Dedifferentiated amniotic fluid mesenchymal stem cell (primary cell): ENCODE measurements at regions not wholly inside any gene's neighbourhood (a gene's known extent, or its start where the extent isn't known, plus 50 kb on each side); places are given as distances from the start of the nearest gene placed in this dataset.
"Not testable (repeated sequence)": the region's sequence is repeated elsewhere in the genome, so short reads cannot be mapped to it uniquely, and the experiment has no call there.

Source experiments
- DNase-seq: peaks from one replicate; pipeline ENCODE4 v3.0.0-alpha.2; 2016; ENCODE audit errors: extremely low spot score

- no peak for DNase-seq
These were observed 56.3 kb upstream of the ZNF92 start for GRCh38 chr7:65317372-65317771.

DNA sequence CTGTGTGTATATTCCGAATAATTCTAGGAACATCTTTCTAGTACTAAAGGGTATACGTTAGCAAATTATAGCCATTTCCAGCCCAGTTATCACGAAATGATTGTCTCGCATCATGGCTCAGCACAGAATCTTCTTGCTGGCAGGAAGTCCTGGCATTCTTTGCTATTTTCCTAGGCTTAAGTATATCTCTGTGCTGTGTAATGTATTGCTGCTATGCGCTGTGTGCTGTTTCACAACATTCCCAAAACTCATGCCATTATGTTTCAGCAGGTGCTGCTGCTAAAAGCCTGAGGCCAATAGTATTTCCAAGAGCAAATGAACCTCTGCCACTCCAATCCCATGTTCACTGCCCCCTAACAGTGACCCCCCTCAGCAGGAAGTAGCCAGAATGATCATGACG is 62.9 kb upstream of the ZNF92 start:
- no peak for DNase-seq

DNA sequence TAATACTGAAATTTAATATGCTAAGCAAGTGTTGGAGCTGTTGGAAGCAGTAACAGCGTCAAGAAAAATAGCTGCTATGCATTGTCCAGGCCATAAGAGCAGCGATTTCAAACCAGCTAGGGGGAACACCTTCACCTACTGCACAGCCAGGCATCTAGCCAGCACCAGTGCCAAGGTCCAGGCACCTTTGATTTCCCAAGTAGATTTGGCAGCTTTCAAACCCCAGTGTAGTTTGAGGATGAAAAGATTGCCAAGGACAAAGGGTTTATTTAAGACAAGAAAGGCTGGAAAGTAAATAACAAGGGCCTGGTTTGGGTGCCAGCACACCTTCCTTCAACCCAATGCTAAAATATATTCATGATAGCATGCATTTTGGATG is 65.4 kb upstream of the ZNF92 start:
- no peak for DNase-seq

DNA sequence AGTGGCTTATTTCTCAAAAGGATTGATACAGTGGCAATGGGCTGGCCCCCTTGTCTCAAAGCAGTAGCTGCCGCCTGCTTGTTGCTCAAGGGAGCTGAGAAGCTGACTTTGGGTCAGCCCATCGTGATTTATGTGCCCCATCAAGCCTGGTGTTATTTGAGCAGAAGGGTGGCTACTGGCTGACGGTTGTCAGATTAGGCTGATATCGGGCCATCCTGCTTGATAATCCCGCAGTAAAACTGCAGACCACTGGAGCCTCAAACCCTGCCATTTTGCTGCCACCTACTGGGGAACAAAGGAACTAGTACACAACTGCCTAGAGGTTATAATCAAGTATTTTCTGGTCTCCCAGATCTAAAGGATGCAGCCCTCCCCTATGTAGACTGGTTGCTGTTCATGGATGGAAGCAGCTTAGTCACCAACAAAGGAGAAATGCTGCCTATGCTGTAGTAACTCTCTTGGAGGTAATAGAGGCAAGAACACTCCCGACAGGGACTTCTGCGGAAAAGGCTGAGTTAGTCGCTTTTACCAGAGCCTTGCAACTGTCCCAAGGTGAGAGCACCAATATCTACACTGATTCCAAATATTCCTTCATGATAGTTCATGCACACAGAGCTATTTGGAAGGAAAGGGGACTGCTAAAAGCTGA is 65.9 kb upstream of the ZNF92 start:
- DNase-seq, result no peak

GRCh38 chr7:65304175-65304574 is 69.5 kb upstream of the ZNF92 start:
- no peak for DNase-seq

DNA sequence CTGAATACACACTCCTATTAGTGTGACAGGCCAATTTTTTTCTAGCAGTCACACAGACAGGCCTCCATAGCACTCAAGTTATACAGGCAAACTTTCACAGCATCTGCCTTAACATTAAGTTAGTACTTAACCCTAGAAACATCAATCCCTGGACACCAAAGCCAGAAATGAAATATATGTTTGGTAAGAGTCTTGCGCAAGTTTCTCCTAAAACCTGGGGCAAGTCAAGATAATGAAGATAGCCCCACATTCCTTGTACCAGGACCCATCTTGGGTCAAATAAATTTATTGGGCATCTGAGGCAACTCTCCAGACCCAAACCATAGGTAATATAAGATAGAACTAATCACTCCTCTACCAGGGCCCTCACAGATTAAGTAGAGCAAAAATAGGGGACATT is 70.8 kb upstream of the ZNF92 start:
- no peak for DNase-seq

GRCh38 chr7:65301007-65301406 is 72.6 kb upstream of the ZNF92 start:
- DNase-seq, result no peak

DNA sequence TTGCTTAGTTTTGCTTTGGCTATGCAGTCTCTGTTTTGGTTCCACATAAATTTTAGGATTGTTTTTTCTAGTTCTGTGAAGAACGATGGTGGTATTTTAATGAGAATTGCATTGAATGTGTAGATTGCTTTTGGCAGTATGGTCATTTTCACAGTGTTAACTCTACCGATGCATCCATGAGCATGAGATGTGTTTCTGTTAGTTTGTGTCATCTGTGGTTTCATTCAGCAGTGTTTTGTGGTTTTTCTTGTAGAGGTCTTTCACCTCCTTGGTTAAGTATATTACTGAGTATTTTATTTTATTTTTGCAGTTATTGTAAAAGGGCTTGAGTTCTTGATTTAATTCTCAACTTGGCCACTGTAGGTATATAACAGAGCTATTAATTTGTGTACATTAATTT is 78.2 kb upstream of the ZNF92 start:
- DNase-seq, result no peak

DNA sequence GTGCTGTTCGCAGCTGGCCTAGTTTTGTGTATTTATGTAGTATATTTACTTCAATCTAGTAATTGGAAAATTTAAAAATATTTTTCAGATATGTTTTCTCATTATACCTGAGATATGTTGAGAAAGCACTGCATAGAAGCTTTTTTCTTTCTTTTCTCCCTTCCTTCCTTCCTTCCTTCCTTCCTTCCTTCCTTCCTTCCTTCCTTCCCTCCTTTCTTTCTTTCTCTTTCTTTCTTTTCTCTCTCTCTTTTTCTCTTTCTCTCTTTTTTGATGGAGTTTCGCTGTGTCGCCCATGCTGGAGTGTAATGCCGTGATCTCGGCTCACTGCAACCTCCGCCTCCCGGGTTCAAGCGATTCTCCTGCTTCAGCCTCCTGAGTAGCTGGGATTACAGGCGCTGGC is 83.3 kb upstream of the ZNF92 start:
- DNase-seq, result not testable (repeated sequence)

DNA sequence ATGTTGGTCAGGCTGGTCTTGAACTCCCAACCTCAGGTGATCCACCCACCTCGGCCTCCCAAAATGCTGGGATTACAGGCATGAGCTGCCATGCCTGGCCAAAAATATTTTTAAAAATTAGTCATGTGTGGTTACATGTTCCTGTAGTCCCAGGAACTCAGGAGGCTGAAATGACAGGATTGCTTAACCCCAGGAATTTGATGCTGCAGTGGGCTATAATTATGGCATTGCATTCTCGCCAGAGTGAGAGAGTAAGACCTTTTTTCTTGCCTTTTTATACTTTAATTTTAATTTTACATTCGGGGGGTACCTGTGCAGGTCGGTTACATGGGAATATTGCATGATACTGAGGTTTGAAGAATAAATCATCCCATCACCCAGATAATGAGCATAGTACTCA is 86.6 kb upstream of the ZNF92 start:
- DNase-seq, result no peak

DNA sequence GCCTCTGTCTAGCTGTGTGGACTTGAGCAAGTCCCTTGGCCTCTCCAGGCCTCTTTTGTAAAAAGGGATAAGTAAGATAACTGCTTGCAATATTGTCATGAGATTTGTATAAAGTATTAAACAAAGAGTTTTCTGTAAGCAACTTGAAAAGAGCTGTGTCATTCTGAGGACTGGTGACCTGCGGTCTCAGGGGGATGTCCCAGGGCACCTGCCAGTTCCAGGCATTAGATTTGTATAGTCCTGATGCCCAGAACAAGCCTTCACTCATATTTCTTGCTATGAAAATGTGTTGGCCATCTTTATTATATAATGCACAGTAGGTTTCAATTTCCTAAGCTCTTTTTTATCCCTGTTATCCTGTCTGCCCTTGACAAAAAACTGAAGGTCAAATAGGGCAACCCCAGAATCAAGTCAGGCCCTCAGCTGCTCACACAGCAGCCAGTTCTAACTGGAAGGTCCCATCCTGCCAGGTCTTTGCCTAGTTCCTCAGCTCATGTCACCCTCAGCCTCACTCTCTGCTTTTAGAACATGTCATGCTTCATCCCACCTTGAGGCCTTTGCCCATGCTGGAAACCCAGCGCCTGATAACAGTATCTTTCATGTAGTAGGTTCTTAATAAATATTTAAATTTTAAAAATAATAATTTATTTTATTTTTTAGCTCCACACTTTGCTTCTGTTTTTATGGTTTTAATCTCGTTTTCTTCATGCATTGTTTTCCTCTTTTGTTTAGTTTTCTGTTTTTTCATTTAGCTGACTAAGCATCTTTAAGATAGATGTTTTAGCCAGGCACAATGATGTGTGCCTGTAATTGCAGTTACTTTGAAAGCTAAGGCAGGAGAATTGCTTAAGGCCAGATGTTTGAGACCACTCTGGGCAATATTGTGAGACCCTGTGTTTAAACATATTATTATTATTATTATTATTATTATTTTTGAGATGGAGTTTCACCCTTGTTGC is 87.5 kb upstream of the ZNF92 start:
- no peak for DNase-seq

DNA sequence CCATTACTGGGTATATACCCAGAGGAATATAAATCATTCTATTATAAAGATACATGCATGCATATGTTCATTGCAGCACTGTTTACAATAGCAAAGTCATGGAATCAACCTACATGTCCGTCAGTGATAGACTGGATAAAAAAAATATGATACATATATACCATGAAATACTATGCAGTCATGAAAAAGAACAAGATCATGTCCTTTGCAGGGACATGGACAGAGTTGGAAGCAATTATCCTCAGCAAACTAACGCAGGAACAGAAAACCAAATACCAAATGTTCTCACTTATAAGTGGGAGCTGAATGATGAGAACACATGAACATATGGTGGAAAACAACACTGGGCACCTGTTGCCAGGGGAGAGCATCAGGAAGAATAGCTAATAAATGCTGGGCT is 88.4 kb upstream of the ZNF92 start:
- not testable (repeated sequence) for DNase-seq

DNA sequence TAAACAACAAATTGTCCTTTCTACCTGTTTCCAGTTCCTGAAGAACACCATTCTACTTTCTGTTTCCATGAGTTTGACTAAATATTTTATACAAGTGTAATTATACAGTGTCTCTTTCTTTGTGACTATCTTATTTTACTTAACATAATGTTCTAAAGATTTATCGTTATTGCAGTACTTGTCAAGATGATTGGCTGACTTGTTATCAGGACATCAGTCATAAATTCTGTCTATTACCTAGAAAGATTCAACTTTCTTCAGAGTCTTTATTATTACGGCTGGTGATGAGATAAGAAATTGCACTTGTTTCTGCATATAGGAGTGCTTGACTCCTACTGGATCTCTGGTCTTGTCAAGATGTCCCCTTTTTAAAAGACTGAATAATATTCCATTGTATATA is 93.9 kb upstream of the ZNF92 start:
- DNase-seq, result no peak

DNA sequence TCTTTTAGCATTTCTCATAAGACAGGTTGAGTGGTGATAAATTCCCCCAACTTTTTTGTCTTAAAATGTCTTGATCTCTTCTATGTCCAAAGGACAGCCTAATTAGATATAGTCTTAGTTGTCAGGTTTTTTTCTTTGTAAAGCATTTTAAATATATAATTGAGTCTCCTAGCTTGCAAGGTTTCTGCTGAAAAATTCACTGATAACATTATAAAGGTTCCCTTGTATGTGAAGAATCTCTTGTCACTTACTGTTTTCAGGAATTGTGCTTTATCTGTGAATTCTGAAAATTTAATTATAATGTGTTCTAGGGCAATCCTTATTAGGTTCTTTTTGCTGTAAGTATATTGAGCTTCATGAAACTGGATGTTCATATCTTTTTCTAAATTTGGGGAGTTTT is 96.8 kb upstream of the ZNF92 start:
- no peak for DNase-seq

GRCh38 chr7:65271502-65271901 is 102.2 kb upstream of the ZNF92 start:
- not testable (repeated sequence) for DNase-seq

DNA sequence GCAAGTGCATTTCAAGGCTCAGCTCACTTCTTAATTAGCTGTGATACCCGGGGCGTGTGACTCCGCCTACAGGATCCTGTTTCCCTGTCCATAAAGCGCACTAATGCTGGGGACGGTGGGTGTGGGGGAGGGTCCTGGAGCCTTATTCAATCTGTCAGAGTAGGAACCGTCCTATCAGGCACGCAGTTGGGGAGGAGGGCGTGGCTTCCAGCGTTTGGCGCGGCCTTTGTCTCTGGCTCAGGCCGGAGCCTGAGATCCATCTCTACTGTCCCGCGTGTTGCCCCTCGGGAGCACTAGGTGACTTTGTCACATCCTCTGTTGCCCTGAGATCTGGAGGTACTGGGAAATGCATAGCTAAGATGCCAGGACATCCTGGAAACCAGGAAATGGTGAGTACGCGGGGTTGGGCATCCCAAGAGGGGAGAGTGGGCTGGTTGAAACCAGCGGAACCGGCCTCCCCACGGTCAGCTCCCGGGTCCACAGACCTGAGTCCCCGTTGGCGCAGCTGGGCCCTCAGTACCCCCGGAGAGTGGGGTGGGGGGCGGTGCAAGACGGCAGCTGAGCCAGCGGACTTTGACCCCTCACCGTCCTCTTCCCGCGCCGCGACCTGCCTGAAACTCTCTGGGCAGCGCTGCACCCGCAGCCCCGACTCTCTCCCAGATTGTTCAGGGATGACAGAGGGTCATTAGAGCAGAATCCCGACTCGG is 104.4 kb upstream of the ZNF92 start:
- no peak for DNase-seq

- DNase-seq, result no peak
These were observed 104.9 kb upstream of the ZNF92 start for GRCh38 chr7:65268782-65269149.

DNA sequence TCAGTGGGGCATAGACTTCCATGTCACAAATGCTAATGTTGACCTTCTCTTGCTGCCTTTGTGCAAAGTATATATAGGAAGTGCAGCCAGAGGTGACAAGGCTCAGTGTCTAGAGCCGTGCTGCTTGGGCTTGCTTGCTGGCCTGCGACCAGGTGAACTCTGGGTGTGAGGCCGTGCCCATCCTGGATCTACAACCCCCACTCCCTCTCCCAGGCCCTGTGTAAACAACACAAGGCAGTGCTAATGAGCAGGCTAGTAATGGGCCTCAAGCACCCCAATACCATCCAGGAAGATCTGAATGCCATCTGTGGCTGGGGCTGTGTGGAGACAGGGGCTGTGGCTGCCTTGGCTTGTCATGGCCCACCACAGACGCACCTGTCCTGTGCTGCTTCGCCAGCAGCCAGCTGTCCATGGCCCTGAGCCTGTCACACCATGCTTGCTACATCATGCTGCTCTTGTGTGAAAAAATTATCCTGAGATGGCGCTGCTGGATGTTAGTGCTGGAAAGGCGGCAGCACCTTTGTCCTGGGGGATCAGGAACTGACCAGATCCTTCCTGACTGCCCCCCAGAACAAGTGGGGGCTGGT is 107.6 kb upstream of the ZNF92 start:
- no peak for DNase-seq

DNA sequence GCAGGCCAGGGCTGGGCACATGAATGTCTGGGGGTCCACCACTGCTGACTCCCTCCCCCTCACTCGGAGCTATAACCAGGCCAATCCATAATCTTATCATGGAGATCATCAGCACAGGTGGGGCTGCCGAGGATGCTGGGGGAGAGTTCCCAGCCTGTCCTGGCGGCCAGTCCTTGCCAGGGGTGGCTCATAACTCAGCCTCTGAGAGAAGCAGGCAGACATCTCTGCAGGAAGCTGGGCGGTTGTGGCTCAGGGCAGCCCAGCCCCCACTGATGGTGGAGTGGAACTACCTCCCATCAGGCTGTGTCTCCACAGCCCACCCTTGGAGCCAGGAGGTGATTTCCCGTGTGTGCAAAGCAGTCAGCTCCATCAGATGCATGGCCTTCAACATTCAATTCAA is 109.4 kb upstream of the ZNF92 start:
- DNase-seq, result no peak

GRCh38 chr7:65260673-65261072 is 113.0 kb upstream of the ZNF92 start:
- DNase-seq, result not testable (repeated sequence)

- DNase-seq, result not testable (repeated sequence)
These were observed 113.7 kb upstream of the ZNF92 start for GRCh38 chr7:65259864-65260525.

- DNase-seq, result no peak
These were observed 119.6 kb upstream of the ZNF92 start for GRCh38 chr7:65254061-65254460.
